Mesothelial cell of epicardium (in vitro differentiated cells): ENCODE measurements at regions not wholly inside any gene's neighbourhood (a gene's known extent, or its start where the extent isn't known, plus 50 kb on each side); places are given as distances from the start of the nearest gene placed in this dataset.

Experiments
- DNase-seq, 2 experiments: peaks; one replicate each; pipeline ENCODE4 v3.0.0; 2021; ENCODE audit warnings: low spot score in 2 of 2; ENCODE audit not compliant: unreplicated experiment in 2 of 2
- H3K27ac Mint-ChIP-seq: 2 replicates; pipeline ENCODE4 v1.8.0; 2021; ENCODE audit warnings: mixed read lengths
- H3K27me3 Mint-ChIP-seq: 2 replicates; pipeline ENCODE4 v1.8.0; 2021; ENCODE audit warnings: low read depth, mixed read lengths
- H3K36me3 Mint-ChIP-seq: 2 replicates; pipeline ENCODE4 v1.8.0; 2021; ENCODE audit warnings: mixed read lengths
- H3K4me1 Mint-ChIP-seq: 2 replicates; pipeline ENCODE4 v1.8.0; 2021; ENCODE audit warnings: mixed read lengths
- H3K4me3 Mint-ChIP-seq: 2 replicates; pipeline ENCODE4 v1.8.0; 2021; ENCODE audit warnings: mild to moderate bottlenecking, moderate library complexity, mixed read lengths
- H3K9me3 Mint-ChIP-seq: 2 replicates; pipeline ENCODE4 v1.8.0; 2021; ENCODE audit warnings: mixed read lengths
- CTCF ChIP-seq: fragments of 200-600 bp; sonication (generic); IDR thresholded peaks from one replicate; pipeline ENCODE4 v1.5.0; 2021; ENCODE audit warnings: antibody characterized with exemption; ENCODE audit not compliant: unreplicated experiment

- TF ChIP-seq CTCF = no peak
- Mint-ChIP-seq H3K4me3 (no peak overlapping the region), H3K4me1 (no peaks in the 10 kb centered on the region), H3K9me3 (peaks cover 4% of the 10 kb centered on the region), H3K27me3 (peaks cover 2% of the 10 kb centered on the region), H3K36me3 (no peaks in the 10 kb centered on the region), H3K27ac (no peak overlapping the region)
- no peak for DNase-seq
Measured at GRCh38 chr5:13358342-13358741, 586.1 kb downstream of the DNAH5 start.

GRCh38 chr5:13357929-13358328, 586.6 kb downstream of the DNAH5 start:
- H3K4me3 Mint-ChIP-seq = no peak overlapping the region
- DNase-seq = no peak
- peaks cover 2% of the 10 kb centered on the region for H3K27me3 Mint-ChIP-seq
- no peaks in the 10 kb centered on the region for H3K4me1 Mint-ChIP-seq
- peaks cover 4% of the 10 kb centered on the region for H3K9me3 Mint-ChIP-seq
- H3K27ac Mint-ChIP-seq = no peak overlapping the region
- no peak for TF ChIP-seq CTCF
- H3K36me3 Mint-ChIP-seq = no peaks in the 10 kb centered on the region

GRCh38 chr5:13356226-13356625, 588.3 kb downstream of the DNAH5 start:
- no peak for DNase-seq
- H3K4me1 Mint-ChIP-seq = no peaks in the 10 kb centered on the region
- no peaks in the 10 kb centered on the region for H3K36me3 Mint-ChIP-seq
- H3K27ac Mint-ChIP-seq = no peak overlapping the region
- H3K9me3 Mint-ChIP-seq = peaks cover 4% of the 10 kb centered on the region
- no peaks in the 10 kb centered on the region for H3K27me3 Mint-ChIP-seq
- no peak for TF ChIP-seq CTCF
- no peak overlapping the region for H3K4me3 Mint-ChIP-seq

- Mint-ChIP-seq H3K9me3 (peaks cover 4% of the 10 kb centered on the region), H3K4me3 (no peak overlapping the region), H3K36me3 (no peaks in the 10 kb centered on the region), H3K4me1 (no peaks in the 10 kb centered on the region), H3K27me3 (no peaks in the 10 kb centered on the region), H3K27ac (no peak overlapping the region)
- DNase-seq = no peak
- TF ChIP-seq CTCF = no peak
Measured at GRCh38 chr5:13354611-13355010, 589.9 kb downstream of the DNAH5 start.

- H3K4me3 Mint-ChIP-seq = no peak overlapping the region
- H3K27me3 Mint-ChIP-seq = no peaks in the 10 kb centered on the region
- DNase-seq = no peak
- no peak overlapping the region for H3K27ac Mint-ChIP-seq
- peaks cover 4% of the 10 kb centered on the region for H3K9me3 Mint-ChIP-seq
- H3K4me1 Mint-ChIP-seq = no peaks in the 10 kb centered on the region
- no peak for TF ChIP-seq CTCF
- H3K36me3 Mint-ChIP-seq = no peaks in the 10 kb centered on the region
Measured at GRCh38 chr5:13350767-13351166, 593.7 kb downstream of the DNAH5 start.

GRCh38 chr5:13348568-13348967, 595.9 kb downstream of the DNAH5 start:
- H3K27ac Mint-ChIP-seq = no peak overlapping the region
- H3K4me3 Mint-ChIP-seq = no peak overlapping the region
- H3K4me1 Mint-ChIP-seq = no peaks in the 10 kb centered on the region
- H3K9me3 Mint-ChIP-seq = no peaks in the 10 kb centered on the region
- no peaks in the 10 kb centered on the region for H3K27me3 Mint-ChIP-seq
- no peak for TF ChIP-seq CTCF
- no peak for DNase-seq
- no peaks in the 10 kb centered on the region for H3K36me3 Mint-ChIP-seq
